ENCODE measurements at regions not wholly inside any gene's neighbourhood (a gene's known extent, or its start where the extent isn't known, plus 50 kb on each side); places are given as distances from the start of the nearest gene placed in this dataset.

DNA sequence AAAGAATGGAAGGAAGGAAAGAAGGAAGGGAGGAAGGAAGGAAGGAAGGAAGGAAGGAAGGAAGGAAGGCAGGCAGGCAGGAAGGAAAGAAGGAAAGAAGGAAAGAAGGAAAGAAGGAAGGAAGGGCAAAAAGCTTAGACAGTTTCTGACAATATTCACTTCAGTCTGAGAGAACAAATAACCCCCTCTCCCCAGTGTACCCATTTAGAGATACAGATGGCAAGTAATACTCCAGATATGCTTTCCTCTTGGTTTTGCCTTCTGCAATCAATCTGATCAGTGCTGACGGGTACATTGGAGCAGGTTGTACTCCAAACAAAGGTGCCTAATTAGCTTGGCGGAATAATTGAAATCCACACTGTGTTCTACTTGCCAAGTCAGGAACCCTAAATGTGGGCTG, 534.6 kb upstream of the TMEFF2 start:
- Histone ChIP-seq H3K79me2 (ENCODE audit: control insufficient read depth, insufficient read depth, low read length) (no peaks in the 10 kb centered on the region), H3K9ac (replicated peaks; ENCODE audit: extremely low read depth, insufficient read depth, low read length) (no peak overlapping the region), H3K36me3 (ENCODE audit: control insufficient read depth in 2 of 2, extremely low read depth in 1 of 2, insufficient read depth in 2 of 2, low read length in 2 of 2) (no peaks in the 10 kb centered on the region), H3K4me1 (ENCODE audit: control insufficient read depth, extremely low read depth, insufficient read depth, low read length) (no peaks in the 10 kb centered on the region), H4K20me1 (replicated peaks; ENCODE audit: control insufficient read depth, extremely low read depth, insufficient read depth, low read length) (no peaks in the 10 kb centered on the region), H3K4me3 (replicated peaks in 1 of 3; ENCODE audit: insufficient read depth in 1 of 3, low read depth in 1 of 3, low read length in 3 of 3) (no peak overlapping the region), H3K9me1 (replicated peaks; ENCODE audit: control insufficient read depth, extremely low read depth, insufficient read depth, low read length) (no peaks in the 10 kb centered on the region), H2AFZ (ENCODE audit: low read depth, low read length) (no peak overlapping the region), H3K9me3 (replicated peaks; ENCODE audit: control insufficient read depth, insufficient read depth, low read length) (no peaks in the 10 kb centered on the region), H3K4me2 (ENCODE audit: insufficient read depth, low read length) (no peak overlapping the region), H3K27me3 (ENCODE audit: control insufficient read depth in 2 of 2, insufficient read depth in 2 of 2, low read length in 2 of 2) (no peaks in the 10 kb centered on the region), H3K27ac (ENCODE audit: insufficient read depth, low read depth, low read length) (no peak overlapping the region)
- ChIA-PET POLR2A (no interaction called here), CTCF (no interaction called here)
- no peak for TF ChIP-seq GATA2 (IDR thresholded peaks at IDR 0.05; ENCODE audit: insufficient read depth, insufficient read length, low read depth, low read length)
- TF ChIP-seq MYC (IDR thresholded peaks at IDR 0.05; ENCODE audit: low read depth, low read length) = no peak
- TF ChIP-seq MAX (IDR thresholded peaks at IDR 0.05; ENCODE audit: insufficient read depth, insufficient read length) = no peak
- FAIRE-seq = no peak
- no peak for DNase-seq (ENCODE audit: low read depth, low spot score)
- BruUV-seq (replicated peaks) = no TSS peak
- intact Hi-C loops (cut with micrococcal nuclease) = no loop called here
- dilution Hi-C loops (cut with MboI; ENCODE audit: extremely low pct_ligation_motif_present, low sequenced_read_pairs) = no loop called here

DNA sequence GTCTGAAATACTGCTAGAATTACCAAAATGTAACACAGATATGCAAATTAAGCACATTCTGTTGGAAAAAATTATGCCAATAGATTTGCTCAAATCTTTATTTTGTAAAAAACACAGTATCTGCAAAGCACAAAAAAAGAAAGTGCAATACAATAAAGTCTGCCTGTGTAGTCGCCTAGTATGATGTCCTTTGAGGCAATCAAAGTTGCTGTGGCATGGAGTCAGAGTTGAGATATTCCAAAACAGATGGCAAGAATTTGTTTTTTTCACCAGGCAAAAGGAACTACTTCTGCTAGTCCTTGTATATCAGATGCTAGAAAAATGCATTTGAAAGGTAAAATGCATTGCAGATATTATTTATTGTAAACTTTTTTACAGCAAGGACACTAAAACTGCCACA, 531.3 kb upstream of the TMEFF2 start:
- H3K36me3 ChIP-seq (ENCODE audit: control insufficient read depth in 2 of 2, extremely low read depth in 1 of 2, insufficient read depth in 2 of 2, low read length in 2 of 2) = no peaks in the 10 kb centered on the region
- no TSS peak for BruUV-seq (replicated peaks)
- no peak overlapping the region for H3K4me3 ChIP-seq (replicated peaks in 1 of 3; ENCODE audit: insufficient read depth in 1 of 3, low read depth in 1 of 3, low read length in 3 of 3)
- H3K27ac ChIP-seq (ENCODE audit: insufficient read depth, low read depth, low read length) = no peak overlapping the region
- no peak overlapping the region for H3K9ac ChIP-seq (replicated peaks; ENCODE audit: extremely low read depth, insufficient read depth, low read length)
- H3K27me3 ChIP-seq (ENCODE audit: control insufficient read depth in 2 of 2, insufficient read depth in 2 of 2, low read length in 2 of 2) = no peaks in the 10 kb centered on the region
- TF ChIP-seq POLR2A (IDR thresholded peaks at IDR 0.05; ENCODE audit: low read depth, low read length) (no peak), MYC (IDR thresholded peaks at IDR 0.05; ENCODE audit: low read depth, low read length) (no peak), CTCF (IDR thresholded peaks at IDR 0.05; ENCODE audit: extremely low read depth in 1 of 2, insufficient read depth in 1 of 2, low read depth in 1 of 2, low read length in 2 of 2) (no peak), JUN (IDR thresholded peaks at IDR 0.05; ENCODE audit: borderline replicate concordance, insufficient read depth, insufficient read length, low read depth) (no peak), POLR2AphosphoS5 (IDR thresholded peaks at IDR 0.05; ENCODE audit: insufficient read depth, low read depth, low read length) (no peak)
- intact Hi-C loops (cut with micrococcal nuclease) = no loop called here
- no peak overlapping the region for H3K4me2 ChIP-seq (ENCODE audit: insufficient read depth, low read length)
- H3K9me3 ChIP-seq (replicated peaks; ENCODE audit: control insufficient read depth, insufficient read depth, low read length) = no peaks in the 10 kb centered on the region
- H3K4me1 ChIP-seq (ENCODE audit: control insufficient read depth, extremely low read depth, insufficient read depth, low read length) = no peaks in the 10 kb centered on the region
- POLR2A ChIA-PET = no interaction called here
- FAIRE-seq (no peak), DNase-seq (ENCODE audit: low read depth, low spot score) (no peak)
- no peaks in the 10 kb centered on the region for H3K9me1 ChIP-seq (replicated peaks; ENCODE audit: control insufficient read depth, extremely low read depth, insufficient read depth, low read length)
- CTCF ChIA-PET = no interaction called here
- no peaks in the 10 kb centered on the region for H4K20me1 ChIP-seq (replicated peaks; ENCODE audit: control insufficient read depth, extremely low read depth, insufficient read depth, low read length)
- H2AFZ ChIP-seq (ENCODE audit: low read depth, low read length) = no peak overlapping the region
- dilution Hi-C loops (cut with MboI; ENCODE audit: extremely low pct_ligation_motif_present, low sequenced_read_pairs) = no loop called here
- H3K79me2 ChIP-seq (ENCODE audit: control insufficient read depth, insufficient read depth, low read length) = no peaks in the 10 kb centered on the region

All from endothelial cell of umbilical vein (primary cell).